Renal cortex interstitium (tissue), 11 donors: ENCODE measurements at regions not wholly inside any gene's neighbourhood (a gene's known extent, or its start where the extent isn't known, plus 50 kb on each side); places are given as distances from the start of the nearest gene placed in this dataset.

Experiments
- DNase-seq, 11 donors: peaks; one replicate each; pipeline ENCODE4 v3.0.0-alpha.2; 2013; ENCODE audit warnings: low read depth in 9 of 11, low spot score in 4 of 11; ENCODE audit errors: extremely low read depth in 1 of 11

GRCh38 chr10:120700426-120700825 is 150.7 kb upstream of the WDR11 start:
- no peak for DNase-seq

DNA sequence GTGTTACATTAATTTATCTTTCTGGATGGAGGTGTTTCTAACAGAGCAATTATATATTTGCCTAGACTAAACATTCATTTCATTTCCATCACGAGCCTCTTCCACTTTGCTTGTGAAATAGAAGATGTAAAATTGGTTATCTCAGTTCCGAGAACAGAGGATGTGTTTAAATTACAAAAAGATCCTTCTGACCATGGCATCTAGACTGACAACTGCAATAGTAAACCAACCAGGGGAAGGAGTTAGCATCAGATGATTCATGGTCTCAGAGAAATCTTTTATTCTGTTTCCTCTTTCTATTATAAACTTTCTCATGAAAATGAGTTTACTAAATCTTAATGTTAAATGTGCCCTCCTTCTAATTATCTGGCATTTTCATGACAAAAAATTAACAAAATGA is 149.8 kb upstream of the WDR11 start:
- DNase-seq = no peak

- DNase-seq = no peak
Measured at GRCh38 chr10:120702032-120702431, 149.1 kb upstream of the WDR11 start.

- no peak for DNase-seq
Measured at GRCh38 chr10:120705309-120705708, 145.9 kb upstream of the WDR11 start.

GRCh38 chr10:120710076-120710475 is 141.1 kb upstream of the WDR11 start:
- no peak for DNase-seq

DNA sequence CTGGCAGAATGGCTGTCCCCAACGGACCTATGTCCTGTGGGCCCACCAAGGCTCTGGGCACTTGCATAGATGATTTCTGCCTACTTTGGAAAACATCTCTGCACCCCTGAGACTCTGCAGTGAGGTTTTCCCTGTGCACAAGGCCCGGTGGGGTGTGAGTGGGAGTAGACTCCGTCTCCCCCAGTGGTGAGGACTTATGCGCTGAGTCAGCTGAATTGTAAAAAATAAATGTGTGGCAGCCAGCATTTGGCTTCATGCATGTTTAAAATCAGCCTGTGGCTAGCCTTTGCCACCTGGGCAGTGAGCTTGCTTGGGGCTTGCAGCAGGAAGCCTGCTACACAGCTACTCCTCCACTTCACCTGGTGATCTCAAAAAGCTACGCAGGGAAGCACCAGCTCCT is 139.3 kb upstream of the WDR11 start:
- DNase-seq = no peak

GRCh38 chr10:120713573-120714205 is 137.5 kb upstream of the WDR11 start:
- no peak for DNase-seq

GRCh38 chr10:120715171-120715570 is 136.0 kb upstream of the WDR11 start:
- no peak for DNase-seq

DNA sequence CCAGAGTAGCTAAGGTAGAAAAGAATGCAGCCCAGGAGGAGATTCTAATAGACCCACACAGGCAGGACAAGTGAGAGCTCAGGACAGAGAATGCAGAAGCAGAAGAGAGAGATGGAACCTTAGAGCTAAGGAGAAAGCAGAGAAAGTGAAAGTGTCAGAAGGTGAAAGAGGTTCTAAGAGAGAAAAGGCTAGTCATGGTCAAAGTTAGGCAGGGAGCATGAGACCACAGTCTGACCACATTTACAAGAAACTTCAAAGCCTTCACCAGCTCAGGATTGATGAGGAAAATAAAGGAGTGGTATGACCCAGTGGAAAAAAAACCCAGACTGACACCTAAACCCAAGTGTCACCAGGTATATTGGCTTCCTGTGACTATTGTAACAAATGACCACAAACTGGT is 131.8 kb upstream of the WDR11 start:
- DNase-seq = no peak

GRCh38 chr10:120727001-120727400 is 124.2 kb upstream of the WDR11 start:
- DNase-seq = no peak

DNA sequence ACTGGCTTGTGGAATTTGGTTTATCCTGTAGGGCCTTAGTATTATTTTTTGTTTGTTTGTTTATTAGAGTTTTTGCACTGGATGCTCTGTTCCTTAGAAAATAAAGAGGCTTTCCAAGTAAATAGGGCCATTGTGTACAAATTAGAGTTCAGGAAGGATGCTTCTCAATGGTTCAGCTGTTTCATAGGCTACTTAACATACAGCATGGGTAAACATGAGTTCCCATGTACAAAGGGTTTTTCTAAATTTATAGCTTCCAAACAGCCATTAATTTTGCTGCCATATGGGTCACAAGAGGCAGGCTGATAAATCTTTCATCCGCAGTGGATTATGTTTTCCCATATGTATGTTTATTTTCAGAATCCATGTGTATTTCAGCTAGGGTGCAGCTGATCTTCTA is 121.6 kb upstream of the WDR11 start:
- DNase-seq = no peak

- no peak for DNase-seq
Measured at GRCh38 chr10:120732067-120732466, 119.1 kb upstream of the WDR11 start.

DNA sequence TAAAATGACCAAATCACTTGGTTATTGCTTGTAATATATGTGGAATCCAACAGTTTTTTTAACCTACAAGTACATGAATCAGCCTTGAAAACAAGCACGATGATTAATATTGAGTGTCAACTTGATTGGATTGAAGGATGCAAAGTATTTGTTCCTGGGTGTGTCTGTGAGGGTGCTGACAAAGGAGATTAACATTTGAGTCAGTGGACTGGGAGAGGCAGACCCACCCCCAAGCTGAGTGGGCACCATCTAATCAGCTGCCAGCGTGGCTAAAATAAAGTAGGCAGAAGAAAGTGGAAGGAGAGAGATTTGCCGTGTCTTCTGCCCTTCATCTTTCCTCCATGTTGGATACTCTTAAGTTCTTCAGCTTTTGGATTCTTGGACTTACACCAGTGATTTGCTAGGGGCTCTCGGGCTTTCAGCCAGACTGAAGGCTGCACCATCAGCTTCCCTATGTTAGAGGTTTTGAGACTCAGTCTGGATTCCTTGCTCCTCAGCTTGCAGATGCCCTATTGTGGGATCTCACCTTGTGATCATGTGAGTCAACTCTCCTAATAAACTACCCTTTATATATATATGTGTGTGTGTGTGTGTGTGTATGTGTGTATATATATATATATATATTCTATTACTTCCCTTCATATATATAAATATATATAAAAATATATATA is 118.4 kb upstream of the WDR11 start:
- DNase-seq = no peak

- DNase-seq = no peak
Measured at GRCh38 chr10:120734483-120735078, 116.6 kb upstream of the WDR11 start.

GRCh38 chr10:120735315-120735714 is 115.8 kb upstream of the WDR11 start:
- no peak for DNase-seq

GRCh38 chr10:120735773-120736371 is 115.3 kb upstream of the WDR11 start:
- DNase-seq = no peak

DNA sequence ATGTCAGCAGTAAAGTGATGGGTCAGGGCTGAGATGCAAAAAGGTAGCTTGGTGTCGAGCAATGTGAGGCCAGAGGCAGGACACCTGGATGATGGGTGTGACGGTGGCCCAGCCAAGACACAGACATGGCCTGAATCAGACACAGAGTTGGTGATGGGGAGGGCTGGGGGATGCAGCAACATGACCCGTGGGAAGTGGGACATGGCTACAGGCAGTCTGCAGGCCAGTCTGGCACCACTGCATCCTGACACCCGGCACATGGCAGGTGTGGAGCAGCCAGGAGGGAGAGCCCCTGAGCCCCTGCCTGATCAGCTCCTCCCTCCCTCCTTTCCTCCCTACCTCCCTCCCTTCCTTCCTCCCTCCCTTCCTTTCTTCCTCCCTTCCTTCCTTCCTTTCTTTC is 114.8 kb upstream of the WDR11 start:
- no peak for DNase-seq

DNA sequence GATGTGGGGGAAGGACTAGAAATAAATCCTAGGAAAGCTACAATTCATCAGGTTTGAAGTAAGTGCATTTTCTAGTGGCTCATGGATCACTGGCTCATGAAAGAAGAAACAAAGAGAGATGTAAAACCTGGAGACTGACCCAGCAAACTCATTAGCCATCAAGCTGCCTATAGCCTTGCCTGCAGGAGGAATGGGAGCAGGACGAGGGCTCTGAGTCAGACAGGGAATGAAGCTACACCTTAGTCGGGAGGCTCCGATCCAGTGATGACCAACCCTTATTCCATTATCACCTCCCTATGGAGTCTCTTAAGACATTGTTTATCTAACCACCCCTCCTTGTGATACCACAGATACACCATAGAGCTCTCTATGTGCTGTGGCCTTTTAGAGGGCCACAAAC is 112.5 kb upstream of the WDR11 start:
- DNase-seq = no peak

GRCh38 chr10:120741396-120741795 is 109.8 kb upstream of the WDR11 start:
- DNase-seq = no peak

- no peak for DNase-seq
Measured at GRCh38 chr10:120742373-120742772, 108.8 kb upstream of the WDR11 start.
